Epidermal melanocyte (primary cell): ENCODE measurements at regions not wholly inside any gene's neighbourhood (a gene's known extent, or its start where the extent isn't known, plus 50 kb on each side); places are given as distances from the start of the nearest gene placed in this dataset.
"Not testable (repeated sequence)": the region's sequence is repeated elsewhere in the genome, so short reads cannot be mapped to it uniquely, and the experiment has no call there.

Experiments
- DNase-seq: peaks from one replicate; pipeline ENCODE4 v3.0.0; 2011; ENCODE audit warnings: low spot score; ENCODE audit not compliant: insufficient read length

DNA sequence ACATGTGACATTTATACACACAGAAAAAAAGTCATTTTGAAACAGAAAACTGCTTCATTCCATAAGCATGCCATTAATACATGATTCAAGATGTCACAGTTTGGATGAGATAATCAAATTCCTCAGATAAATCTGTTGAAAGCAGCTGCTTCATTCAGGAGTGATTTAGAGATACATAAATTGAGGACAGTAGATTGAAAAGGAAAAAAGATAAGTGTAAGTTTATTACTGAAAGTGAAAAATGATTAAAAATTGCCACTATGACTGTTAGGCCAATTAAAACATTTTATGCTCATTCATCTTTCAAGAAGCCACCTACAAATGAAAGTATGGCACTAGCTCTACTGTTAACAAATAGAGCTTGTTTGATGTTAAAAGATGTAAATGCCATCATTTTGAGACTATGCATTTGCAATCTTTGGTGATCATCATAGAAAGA lies 136.9 kb upstream of the CDK6 start:
- no peak for DNase-seq

GRCh38 chr7:92972441-92972840 lies 136.1 kb upstream of the CDK6 start:
- DNase-seq = no peak

DNA sequence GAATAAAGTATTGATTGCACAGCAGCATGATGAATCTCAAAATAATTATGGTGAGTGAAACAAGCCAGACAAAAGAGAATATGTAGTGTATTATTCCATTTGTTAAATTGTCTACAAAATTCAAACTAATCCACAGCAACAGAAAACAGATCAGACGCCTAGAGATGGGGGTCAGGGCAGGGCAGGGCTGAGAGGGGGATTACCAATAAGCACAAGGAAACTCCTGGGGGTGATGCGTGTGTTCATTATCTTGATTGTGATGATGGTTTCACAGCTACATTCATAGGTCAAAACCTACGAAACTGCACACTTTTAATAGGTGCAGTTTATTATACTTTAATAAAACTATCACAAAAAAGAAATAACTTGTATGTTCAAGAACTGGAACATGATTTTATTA lies 132.7 kb upstream of the CDK6 start:
- no peak for DNase-seq

DNA sequence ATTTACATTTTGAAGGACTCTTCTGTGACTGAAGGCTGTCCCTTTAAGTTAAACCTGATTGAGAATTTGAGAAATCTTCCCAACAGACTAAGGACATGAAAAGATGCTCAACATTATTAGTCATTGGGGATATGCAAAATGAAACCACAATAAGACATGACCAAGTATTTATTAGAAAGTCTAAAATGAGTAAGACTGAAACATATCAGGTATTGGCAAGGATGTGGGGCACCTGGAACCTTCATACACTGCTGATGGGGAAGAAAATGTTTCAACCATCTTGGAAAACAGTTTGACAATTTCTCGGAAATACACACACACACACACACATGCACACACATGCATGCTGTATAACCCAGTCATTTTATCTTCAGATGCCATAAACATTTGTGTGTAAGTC lies 132.1 kb upstream of the CDK6 start:
- no peak for DNase-seq

- no peak for DNase-seq
These were observed 130.9 kb upstream of the CDK6 start for GRCh38 chr7:92967238-92967637.

GRCh38 chr7:92964141-92964540 lies 127.8 kb upstream of the CDK6 start:
- DNase-seq = no peak

- DNase-seq = no peak
These were observed 127.2 kb upstream of the CDK6 start for GRCh38 chr7:92963566-92963965.

DNA sequence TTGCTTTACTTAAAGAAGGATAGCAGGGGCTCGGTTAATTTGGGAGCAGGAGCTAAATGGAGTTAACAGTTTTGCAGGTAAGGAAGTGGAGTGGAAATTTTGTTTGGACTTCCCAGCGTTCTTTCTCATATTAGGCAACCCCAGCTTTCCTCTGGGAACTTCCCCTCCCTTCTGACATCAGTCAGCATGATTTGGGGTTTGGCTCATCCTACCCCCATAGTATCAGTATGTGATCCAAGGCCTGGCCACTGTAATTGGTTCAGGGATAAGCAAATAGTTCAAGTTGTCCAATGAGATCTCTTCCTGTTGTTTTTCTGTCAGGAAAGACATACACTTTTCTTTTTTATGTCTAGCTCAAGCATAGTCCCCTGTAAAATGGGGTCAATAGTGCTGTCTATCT lies 125.6 kb upstream of the CDK6 start:
- no peak for DNase-seq

- DNase-seq = no peak
These were observed 120.2 kb upstream of the CDK6 start for GRCh38 chr7:92956575-92956974.

GRCh38 chr7:92955081-92955480 lies 118.7 kb upstream of the CDK6 start:
- DNase-seq = no peak

DNA sequence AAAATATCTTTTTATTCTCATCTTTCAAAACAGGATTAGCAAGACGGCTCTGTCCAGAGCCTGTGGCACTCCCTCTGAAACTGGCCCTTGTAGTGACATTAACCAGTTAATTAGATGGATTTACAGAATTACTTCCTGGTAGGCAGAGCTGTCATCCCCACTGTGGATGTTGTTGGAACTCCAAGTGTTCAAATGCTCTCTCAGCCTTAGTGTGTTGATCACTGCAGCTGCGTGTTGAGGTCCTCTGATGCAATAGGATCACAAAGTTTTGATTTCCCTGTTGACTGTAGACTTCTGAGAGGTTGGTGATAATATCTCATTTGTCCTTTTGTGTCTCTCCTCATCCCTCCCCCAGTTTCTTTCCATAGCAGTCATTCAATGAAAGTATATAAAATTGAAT lies 117.3 kb upstream of the CDK6 start:
- no peak for DNase-seq

DNA sequence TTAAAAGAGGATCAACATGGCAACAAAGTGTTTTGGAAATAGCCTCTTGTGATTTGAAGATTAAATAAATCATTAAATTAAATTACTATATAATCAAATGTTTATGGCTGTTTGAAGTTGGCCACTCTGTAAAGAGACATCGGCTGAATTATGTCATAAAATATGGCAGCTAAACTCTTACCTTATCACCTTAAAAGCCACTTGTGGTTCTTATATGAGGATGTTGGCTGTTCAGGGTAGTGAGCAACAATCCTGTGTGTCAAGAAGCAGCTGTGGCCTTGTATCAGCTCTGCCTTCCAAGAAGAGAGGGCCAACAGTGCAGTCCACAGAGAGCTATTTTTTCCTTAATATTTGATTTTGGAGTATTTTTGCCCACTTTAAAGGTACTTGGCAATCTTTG lies 113.4 kb upstream of the CDK6 start:
- DNase-seq = no peak

GRCh38 chr7:92945840-92946239 lies 109.5 kb upstream of the CDK6 start:
- DNase-seq = no peak

DNA sequence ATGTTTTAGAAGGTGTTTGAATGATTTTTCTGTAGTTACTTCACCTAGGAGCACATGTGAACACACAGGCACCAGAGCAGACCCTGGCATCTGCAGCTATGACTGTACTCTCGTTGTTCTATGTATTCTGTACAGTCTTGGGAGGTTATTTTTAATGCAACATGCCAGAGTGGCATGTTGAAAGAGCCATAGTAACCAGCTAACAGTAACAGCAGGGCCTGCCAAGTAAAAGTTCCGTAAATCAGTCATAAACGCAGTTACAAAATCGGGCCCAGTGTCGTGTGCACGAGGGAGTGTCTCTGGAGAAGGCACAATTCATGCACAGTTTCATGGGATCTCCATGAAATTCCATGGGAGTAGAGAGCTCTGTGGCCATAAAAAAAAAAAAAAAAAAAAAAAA lies 108.3 kb upstream of the CDK6 start:
- DNase-seq = no peak

DNA sequence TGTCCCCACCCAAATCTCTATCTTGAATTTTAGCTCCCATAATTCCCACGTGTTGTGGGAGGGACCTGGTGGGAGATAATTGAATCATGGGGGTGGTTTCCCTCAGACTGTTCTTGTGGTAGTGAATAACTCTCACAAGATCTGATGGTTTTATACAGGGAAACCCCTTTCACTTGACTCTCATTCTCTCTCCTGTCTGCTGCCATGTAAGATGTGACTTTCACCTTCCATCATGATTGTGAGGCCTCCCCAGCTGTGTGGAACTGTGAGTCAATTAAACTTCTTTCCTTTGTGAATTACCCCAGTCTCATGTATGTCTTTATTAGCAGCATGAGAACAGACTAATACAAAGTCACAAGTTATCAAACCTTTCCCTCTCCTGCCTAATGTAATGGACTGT lies 106.3 kb upstream of the CDK6 start:
- not testable (repeated sequence) for DNase-seq

GRCh38 chr7:92939666-92940360 lies 103.4 kb upstream of the CDK6 start:
- no peak for DNase-seq

DNA sequence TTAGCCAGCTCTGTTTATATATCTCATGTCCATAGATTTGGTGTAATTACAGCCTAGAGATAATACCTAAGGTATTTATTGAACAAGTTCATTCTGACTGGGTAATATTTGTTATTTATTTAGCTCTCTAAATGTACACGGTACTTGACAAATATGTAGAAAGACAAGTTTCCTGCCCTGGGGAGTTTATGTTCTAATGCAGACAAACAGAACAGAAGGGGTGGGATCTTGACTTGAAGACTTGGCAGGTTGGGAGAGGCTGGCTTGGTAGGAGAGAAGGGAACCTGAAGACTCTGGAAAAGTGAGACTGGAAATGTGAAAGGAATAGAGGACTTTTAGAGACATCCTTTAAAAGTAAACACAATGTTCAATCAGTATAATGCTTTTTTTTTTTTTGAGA lies 97.7 kb upstream of the CDK6 start:
- DNase-seq = no peak

- no peak for DNase-seq
These were observed 96.1 kb upstream of the CDK6 start for GRCh38 chr7:92932450-92932849.

- no peak for DNase-seq
These were observed 94.0 kb upstream of the CDK6 start for GRCh38 chr7:92930404-92930803.

- DNase-seq = no peak
These were observed 90.3 kb upstream of the CDK6 start for GRCh38 chr7:92926697-92927044.

DNA sequence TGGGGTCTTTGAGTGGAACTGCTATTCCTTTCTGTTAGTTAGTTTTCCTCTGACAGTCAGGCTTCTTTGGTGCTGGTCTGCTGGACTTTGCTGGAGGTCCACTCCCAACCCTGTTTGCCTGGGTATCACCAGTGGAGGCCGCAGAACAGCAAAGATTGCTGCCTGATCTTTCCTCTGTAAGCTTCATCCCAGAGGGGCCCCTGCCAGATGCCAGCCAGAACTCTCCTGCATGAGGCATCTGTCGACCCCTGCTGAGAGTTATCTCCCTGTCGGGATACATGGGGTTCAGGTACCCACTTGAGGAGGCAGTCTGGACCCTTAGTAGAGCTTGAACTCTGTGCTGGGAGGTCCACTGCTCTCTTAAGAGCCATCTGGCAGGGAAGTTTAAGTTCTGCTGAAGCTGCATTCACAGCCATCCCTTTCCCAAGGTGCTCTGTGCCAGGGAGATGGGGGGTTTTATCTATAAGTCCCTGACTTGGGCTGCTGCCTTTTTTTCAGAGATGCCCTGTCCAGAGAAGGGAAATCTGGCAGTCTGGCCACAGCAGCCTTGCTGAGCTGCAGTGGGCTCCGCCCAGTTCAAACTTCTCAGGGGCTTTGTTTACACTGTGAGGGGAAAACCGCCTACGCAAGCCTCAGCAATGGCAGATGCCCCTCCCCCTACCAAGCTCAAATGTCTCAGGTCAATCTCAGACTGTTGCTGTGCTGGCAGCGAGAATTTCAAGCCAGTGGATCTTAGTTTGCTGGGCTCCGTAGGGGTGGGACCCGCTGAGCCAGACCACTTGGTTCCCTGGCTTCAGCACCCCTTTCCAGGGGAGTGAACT lies 89.7 kb upstream of the CDK6 start:
- no peak for DNase-seq

DNA sequence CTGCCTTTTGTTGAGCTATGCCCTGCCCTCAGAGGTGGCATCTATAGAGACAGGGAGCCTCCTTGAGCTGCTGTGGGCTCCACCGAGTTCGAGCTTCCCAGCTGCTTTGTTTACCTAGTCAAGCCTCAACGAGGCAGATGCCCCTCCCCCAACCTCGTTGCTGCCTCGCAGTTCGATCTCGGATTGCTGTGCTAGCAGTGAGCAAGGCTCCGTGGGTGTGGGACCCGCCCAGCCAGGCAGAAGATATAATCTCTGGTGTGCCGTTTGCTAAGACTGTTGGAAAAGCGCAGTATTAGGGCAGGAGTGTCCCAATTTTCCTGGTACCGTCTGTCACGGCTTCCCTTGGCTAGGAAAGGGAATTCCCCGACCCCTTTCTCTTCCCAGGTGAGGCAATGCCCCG lies 88.4 kb upstream of the CDK6 start:
- no peak for DNase-seq

DNA sequence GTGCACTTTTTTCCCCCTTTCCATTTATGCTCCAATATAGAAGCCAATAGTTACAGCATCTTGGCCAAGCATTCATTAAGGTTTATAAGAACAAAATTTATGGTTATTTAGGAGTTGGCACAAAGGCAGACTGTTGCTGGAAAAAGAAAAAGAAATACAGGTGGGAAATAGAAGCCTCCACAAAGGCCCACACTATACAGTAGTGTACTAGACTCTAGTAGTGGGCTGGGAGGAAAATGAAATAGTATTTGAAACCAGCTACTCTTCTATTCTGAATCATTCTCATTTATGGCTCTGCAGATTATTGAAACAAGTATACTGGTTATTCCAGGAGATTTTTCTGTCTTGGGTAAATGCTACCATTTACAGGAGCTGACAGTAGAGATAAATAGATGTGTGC lies 80.9 kb upstream of the CDK6 start:
- DNase-seq = no peak
